ENCODE measurements at regions not wholly inside any gene's neighbourhood (a gene's known extent, or its start where the extent isn't known, plus 50 kb on each side); places are given as distances from the start of the nearest gene placed in this dataset.
"Not testable (repeated sequence)": the region's sequence is repeated elsewhere in the genome, so short reads cannot be mapped to it uniquely, and the experiment has no call there.

DNA sequence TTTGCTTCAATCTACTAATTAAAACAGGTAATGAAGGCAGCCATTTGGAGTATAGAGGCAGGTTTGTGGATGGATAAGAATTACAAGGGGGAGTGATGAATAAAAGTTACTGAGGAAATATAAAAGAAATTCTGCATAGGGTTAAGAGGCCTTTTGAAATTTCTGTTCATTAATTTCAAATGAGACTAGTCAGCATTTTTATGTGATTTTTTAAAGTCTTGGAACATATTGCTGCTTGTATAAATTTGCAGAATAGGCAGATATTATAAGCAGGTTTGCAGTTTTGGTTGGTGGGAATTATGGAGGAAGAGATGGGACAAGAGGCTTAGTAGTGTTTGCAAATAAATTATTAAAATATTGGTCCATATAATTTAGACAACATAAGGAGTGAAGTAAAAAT is 750.4 kb upstream of the AGA start:
- no peak for DNase-seq

DNA sequence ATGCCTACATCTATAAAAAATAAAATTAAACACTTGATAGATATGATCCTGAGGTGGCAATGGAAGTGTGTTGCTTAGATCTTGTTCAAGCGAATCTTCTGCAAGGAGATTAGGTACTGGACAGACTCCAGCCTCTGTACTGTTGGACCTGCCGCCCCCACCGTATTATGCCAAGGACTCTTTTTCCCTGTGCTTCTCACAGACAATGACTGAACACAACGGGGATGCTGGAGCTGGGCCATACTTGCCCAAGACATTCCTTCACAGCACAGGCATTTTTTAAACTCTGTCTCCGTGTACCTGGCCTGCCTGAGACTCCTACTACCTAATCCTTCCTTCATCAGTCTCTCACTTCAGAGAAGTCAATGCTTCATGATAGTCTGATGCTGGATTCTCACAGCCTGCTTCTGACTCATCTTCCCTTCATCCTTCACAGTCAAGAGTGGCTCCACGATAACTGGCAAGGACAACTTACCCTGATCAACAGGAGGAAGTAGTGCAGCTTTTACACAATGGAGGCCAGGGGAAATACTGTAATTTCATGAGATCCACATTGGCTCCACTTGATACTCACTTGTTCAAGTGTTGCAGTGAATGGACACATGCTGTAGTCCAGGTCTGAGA is 754.6 kb upstream of the AGA start:
- no peak for DNase-seq

DNA sequence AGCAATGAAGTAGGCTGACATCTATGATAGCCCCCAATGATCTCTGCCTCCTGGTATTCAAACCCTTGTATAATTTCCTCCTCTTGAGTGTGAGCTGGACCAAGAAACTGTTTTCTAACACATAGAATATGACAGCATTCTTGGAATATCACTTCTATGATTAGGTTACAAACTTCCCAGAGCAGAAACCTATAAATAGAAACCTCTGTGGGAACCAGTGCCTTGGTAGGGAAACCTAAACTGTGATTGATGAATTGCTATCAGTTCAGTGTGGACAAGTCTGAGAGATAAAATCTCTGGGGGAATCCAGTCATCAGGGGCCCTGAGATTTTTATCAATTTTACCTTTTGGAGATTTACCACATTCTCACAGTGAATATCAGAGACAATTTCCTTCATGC is 756.5 kb upstream of the AGA start:
- DNase-seq = no peak

DNA sequence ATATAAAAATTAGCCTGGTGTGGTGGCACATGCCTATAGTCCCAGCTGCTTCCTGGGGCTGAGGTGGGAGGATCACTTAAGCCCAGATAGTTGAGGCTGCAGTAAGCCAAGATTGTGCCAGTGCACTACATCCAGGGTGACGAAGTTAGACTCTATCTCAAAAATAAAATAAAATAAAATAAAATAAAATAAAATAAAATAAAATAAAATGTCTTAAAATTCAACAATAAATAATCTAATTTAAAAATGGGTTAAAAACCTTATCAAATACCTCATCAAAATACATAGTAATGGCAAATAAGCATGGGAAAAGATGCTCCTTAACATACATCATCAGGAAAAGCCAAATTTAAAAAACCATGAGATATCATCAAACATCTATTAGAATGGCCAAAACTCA is 760.2 kb upstream of the AGA start:
- no peak for DNase-seq

DNA sequence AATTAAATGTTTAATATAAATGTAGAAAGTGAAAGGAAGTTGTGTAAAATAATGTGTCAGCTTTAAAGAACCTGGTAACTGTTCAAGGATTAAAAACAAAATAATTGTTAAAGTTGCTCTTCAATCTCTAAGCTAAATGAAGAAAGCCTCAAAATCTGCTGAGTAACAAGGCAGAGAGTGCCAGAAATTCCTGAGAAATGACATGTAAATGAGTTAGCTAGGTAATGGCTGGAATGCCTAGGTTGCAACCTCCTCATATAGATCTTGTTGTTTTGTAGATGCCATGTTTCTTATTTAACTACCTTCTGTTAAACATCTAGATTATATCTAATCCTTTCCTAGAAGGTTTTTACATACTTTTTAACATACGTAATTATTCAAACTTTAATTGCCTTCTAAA is 763.6 kb upstream of the AGA start:
- DNase-seq = no peak

DNA sequence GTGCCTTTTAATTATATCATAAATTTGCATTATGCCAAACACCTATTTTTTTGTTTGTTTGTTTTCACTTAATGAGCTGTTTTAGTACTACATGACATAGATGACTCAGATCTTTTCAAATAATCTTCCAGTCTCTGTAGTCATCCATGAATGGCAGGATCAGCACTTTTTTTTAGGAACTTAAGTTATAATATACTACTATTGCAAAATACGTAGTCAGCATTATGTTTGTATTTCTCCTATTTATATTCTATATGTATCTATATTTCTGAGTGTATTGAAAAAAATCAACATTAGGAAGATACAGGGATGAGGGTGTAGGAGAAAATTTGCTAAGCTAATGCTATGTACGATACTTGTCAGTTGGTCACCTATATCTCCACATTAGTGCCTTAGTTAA is 773.1 kb upstream of the AGA start:
- DNase-seq = no peak

DNA sequence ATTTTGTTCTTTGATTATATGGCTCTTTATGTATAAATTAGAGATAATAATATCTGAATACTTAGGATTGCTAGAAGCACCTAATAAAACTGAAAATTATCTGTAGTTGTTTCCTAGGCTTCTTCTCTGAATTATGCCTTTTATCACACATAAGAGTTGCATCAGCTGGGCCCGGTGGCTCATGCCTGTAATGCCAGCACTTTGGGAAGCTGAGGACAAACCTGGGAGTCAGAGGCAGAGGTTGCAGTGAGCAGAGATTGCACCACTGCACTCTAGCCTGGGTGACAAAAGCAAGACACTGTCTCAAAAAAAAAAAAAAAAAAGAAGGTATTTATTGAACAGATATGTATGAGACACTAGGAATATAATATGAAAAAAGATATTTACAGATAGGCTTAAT is 773.5 kb upstream of the AGA start:
- no peak for DNase-seq

DNA sequence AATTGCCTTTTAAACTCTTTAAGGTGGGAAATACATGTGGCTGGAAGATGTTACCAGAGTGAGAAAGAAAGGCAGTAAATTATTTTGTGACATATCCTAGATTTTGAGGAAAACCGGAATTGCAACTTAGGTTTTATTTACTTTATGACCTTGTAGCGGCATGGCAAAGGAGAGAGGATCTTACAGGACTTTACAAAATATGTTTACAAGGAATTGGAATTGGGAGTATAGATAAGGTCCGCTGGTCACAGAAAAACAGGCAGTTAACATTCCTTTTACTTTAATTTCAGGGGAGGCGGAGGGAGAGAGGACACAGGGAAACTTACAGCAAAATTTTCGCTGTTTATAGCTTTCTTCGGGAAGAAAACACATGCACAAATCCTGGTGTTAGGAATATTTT is 784.2 kb upstream of the AGA start:
- DNase-seq = not testable (repeated sequence)

DNA sequence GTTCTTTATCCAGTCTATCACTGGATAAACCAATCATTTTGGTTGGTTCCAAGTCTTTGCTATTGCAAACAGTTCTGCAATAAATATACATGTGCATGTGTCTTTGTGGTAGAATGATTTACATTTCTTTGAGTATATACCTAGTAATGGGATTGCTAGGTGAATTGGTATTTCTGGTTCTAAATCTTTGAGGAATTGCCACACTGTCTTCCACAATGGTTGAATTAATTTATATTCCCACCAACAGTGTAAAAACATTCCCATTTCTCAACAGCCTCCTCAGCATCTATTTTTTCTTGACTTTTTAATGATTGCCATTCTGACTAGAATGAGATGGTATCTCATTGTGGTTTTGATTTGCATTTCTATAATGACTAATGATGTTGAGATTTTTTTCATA is 791.7 kb upstream of the AGA start:
- DNase-seq = no peak

DNA sequence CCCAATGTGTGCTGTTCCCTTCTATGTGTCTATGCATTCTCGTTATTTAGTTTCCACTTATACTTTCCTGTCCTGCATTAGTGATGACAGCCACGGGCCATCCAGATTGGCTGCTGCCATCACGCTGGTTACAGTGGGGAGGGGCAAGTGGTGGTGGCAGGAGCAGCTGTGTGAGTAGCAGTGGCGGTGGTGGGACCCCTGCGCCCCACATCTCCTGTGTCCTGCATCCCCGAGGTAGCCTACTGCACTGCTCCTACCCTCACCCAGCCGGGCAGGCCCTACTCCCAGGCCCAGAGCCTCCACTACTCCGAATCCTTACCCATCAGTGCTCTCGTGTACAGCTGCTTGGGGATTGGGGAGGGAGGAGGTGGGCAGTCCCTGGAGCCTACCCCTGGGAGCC is 798.7 kb upstream of the AGA start:
- no peak for DNase-seq

DNA sequence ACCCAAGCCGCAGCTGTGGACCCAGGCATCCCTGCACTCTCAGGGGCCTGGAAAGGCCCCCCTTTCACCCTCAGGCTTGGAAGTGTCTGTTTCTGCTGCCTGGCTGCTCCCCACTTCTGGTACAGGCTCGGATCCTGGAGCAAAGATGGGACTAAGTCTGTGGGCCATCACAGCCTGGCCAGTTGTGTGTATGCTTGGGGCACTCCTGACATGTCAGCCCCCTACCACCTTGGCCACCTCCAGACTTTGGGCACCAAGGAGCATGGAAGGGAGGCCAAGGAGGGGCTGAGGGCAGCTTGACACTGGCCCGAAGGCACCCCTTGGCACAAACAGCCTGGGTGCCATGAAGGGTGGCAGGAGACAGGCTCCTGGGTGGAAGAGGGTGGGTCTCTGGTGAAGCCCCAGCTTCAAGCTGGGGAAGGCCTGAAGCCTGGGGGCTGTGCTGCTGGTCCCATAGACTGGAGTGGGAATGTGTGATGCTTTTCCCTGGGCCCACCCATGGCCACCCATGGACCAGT is 799.4 kb upstream of the AGA start:
- no peak for DNase-seq

DNA sequence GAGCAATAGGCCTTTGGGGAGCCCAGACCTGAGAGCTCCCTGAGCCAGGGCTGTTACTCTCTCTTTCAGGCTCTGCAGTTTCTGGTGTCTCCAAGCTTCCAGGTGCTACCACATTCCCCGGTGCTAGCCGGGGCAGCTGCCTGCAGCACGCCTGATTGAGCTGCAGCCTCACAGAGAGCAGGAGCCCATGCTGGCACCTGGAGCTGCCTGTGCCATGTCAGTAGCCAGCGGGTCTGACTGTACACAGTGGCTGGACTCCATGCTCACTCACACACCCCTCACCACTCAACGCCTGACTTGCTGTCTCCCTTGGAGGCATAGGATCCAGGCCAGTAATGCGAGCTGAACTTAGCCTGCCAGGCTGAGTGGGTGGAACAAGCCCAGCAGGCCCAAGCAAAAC is 800.4 kb upstream of the AGA start:
- no peak for DNase-seq

DNA sequence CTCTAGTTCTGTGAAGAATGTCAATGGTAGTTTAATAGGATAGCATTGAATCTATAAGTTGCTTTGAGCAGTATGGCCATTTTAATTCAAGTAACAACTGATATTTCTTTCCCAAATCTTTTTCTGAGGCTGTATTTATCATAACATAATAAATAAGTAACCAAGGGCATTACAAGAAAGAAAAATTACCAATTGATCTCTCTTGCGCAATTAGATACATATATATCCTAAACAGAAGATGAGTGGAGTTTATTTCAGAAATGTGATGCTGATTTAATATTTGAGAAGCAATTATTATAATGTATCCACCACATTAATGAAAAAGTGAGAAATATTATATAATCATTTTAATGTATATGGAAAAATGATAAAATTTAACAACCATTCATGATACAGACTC is 802.5 kb upstream of the AGA start:
- DNase-seq = no peak

DNA sequence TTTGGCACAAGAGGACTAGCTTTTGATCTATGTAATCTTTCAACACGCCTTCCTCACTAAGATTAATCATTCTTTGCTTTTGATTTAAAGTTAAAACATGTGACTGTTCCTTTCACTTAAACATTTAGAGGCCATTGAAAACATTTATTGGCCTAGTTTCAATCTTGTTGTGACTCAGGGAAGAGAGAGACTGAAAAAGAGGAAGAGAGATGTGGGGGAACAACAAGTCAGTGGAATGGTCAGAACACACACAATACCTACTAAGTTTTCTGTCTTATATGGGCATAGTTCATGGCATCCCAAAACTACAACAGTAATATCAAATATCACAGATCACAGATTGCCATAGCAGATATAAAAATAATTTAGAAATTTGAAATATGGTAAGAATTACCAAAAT is 812.9 kb upstream of the AGA start:
- no peak for DNase-seq

DNA sequence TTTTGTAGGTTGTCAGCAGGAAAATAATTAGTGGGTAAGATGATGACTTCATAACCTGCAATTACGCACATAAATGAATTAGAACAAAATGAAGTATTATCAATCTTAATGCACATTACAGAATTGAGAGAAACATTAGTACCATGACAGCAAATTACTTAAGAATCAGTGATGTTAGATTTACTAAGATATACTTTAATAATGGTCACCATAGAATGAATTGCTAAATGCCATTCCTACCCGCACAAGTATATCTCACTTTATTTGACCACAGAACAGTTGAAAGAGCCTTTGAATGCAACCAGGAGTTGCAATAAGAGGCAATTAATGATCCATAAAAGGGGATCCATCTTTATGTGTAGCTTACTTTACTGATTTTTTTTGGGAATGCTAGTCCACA is 816.4 kb upstream of the AGA start:
- DNase-seq = no peak

DNA sequence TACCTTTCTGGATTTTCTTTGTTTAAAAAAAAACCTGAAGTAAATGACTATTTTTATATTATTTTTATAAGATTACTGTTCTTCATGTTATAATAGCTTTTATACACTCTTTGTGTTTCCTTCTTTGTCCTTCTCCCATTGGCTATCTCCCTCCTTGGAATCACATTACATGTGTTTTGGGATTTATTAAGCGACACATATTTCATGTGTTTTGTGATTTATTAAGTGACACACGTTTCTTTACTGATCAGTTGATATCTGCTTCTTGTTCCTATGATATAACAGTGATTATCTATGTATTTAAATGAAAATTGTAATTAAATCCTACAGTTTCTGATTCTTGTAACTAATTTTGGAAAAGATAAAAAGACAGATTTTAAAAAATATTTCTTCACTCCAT is 817.3 kb upstream of the AGA start:
- no peak for DNase-seq

DNA sequence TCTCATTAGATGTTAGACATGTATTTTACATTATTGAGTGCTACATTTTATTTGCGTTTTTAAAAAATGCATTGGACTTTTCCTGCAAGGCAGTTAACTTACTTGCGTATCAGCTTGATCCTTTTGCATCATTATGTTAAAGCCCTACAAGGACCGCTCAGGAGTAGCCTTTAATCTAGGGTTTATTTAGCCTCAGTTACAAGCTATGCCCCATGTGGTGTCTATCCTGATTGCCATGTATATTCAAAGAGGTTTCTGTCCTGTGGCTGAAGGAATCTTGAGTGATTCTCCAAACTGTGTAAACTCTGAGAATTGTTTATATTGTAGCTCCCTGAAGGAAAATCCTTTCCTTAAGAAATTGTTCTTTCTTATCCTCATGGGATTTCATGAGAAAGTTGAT is 821.8 kb upstream of the AGA start:
- no peak for DNase-seq

DNA sequence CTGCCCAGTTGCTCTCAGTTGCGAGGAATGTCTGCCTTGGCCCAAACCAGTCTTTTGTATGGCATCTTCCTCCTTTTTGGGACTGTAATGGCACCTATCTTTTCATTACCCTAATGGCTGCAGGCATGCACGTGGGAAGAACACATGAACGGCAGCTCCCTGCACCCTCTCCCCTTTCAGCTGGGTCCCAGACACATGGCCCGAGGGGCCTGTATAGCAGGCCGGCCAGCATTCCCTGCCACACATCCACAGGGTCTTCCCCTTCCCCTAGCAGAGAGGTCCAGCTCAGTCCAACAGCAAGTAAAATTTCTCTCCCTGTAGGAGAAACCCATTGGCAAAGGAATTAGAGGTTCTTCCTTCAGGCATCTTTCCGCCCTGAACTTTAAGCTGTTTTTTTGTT is 829.1 kb upstream of the AGA start:
- DNase-seq = no peak

DNA sequence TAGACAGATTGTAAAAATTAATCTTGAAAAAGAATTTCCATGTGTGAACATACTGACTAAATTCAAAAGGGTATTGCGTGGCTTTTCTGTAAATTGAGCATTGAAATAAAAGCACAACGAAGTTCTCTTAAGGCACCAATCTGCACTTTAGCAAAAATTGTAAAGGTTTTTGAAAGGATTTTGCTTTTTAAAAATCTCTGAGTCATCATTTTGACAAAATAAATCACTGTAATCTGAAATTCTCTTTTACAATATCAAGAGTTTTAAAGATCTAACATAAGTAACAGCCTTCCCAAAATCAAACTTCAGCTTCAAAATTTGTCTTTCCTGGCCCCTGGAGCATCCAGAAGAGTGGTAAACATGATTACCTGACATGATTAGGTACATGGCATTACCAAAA is 830.9 kb upstream of the AGA start:
- DNase-seq = no peak

DNA sequence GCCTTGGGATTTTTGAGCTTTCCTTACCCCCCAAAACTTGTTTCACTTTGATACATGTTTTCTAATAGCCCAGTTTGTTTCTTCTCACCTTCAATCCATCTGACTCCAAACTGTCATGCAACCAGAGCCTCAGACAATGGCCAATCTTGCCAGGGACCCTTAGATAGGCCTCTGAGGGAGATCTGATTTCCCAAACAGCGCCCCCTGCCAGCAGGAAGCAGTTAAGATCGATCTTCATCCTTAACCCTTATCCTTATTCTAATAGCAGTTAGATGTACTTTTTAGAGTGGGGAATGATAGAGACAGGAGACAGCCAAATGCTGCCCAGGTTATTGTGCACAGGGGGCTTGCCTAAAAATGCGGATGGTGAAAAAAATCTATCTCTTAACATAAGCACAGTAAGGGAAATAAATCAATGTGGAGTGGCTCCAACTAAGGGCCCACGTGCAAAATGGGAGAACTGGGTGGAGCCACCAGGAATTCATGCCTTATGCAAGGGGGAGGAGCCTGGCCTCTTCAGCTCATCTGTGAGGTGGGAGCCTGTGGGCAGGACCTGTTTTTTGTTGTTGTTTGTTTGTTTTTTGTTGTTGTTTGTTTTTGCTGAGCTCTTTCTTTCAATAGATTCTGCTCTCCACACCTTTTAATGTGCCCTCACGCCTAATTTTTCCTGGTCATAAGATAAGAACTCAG is 833.6 kb upstream of the AGA start:
- no peak for DNase-seq

DNA sequence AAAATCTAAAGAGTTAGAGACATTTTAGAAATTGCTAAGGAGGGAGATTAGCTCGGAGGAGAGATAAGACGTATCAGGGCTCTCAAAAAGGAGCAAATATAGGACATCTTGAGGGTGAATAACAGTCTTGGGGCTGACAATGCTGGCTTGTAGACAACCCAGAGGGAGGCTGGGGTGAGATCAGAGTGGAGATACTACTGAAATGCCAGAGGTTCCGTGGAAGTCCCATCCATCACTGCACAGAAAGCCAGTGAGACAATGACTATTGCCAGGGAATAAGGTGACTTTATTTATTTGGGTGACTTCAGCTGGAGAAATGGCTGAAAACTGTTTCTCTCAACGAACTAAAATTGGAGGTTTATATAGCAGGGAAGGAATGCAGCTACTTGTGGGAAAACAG is 838.1 kb upstream of the AGA start:
- DNase-seq = no peak

DNA sequence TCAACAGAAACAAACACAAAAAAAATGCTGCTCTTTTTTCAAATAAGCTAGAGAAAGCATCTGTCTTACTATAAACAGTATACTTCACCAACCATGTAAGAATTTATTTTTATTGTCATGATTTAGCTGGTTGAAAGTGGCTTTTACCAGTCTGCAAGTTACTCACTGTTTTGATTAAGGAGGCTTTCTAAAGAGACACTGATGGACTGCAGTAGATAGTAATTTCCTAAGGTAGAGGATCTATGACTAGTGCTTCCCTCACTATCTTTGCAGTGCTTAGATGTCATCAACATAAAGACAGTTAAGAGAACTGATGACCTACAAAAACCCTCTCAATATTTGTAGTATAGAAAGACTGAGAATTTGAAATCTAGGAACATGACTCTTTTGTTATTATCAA is 846.2 kb upstream of the AGA start:
- no peak for DNase-seq

DNA sequence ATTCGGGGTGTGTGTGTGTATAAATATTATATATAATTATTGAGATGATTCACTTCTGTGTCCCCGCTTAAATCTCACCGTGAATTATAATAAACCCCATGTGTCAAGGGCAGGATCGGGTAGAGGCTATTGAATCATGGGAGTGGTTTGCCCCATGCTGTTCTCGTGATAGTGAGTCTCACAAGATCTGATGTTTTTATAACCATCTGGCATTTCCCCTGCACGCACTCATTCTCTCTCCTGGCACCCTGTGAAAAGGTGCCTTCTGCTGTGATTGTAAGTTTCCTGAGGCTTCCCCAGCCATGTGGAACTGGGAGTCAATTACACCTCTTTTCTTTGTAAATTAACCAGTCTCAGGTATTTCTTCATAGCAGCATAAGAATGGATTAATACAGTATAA is 851.4 kb upstream of the AGA start:
- no peak for DNase-seq

DNA sequence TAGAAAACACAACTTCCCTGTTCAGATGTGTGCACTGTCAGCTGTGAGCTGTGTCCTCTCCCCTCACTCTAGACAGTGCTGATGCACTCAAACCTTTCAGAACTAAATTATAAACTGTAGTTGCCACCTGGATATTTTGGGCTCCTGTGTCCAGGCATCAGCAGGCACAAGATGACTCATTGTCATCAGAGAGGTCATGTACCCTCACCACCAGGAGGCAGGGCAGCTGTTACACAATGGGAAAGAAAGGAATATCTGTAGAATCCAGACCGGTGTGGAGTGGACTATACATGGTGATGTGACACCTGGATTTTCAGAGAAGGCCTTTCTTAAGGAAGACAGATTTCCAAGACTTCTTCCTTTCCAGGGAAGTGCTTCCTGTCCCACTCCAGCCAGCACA is 854.4 kb upstream of the AGA start:
- DNase-seq = no peak

DNA sequence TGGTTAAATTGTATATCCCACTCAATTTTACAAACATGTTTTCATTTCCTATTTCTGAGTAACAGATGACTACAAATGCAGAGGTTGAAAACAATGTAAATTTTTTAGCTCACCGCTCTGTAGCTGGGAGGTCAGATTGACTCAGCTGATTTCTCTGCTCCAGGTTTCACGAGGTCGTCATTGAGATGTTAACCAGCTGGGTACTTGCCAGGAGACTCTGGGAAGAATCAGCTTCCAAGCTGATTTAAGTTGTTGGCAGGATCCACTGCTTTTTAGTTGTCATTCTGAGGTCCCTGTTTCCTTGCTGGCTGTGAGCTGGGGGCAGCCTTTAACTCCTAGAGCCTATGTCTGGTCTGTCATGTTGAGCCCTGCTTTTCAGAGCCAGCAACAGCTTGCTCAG is 864.3 kb upstream of the AGA start:
- no peak for DNase-seq

All from right forelimb (tissue), 1 donor.